ENCODE measurements at regions not wholly inside any gene's neighbourhood (a gene's known extent, or its start where the extent isn't known, plus 50 kb on each side); places are given as distances from the start of the nearest gene placed in this dataset.

DNA sequence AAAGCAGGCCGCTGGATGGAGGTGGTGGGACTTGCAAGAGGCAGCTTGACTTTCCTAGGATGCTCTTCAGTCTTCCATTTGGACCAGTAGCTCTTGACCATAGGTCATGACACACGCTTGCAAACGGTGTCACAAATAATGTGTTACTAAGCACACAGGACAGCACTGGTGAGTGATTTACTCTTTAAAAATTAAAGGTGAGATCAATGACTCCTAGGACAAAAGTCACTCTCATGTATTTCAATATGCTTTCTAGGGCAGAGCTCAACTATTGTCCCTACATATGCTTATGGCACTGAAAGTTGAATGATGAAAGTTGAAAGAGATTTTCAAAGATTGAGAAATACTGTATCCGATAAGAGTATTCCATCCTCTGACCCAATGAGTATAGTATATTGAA is 496.7 kb downstream of the EBF1 start:
- H3K9me3 ChIP-seq = no peaks in the 10 kb centered on the region
- TF ChIP-seq, protein P1, sequence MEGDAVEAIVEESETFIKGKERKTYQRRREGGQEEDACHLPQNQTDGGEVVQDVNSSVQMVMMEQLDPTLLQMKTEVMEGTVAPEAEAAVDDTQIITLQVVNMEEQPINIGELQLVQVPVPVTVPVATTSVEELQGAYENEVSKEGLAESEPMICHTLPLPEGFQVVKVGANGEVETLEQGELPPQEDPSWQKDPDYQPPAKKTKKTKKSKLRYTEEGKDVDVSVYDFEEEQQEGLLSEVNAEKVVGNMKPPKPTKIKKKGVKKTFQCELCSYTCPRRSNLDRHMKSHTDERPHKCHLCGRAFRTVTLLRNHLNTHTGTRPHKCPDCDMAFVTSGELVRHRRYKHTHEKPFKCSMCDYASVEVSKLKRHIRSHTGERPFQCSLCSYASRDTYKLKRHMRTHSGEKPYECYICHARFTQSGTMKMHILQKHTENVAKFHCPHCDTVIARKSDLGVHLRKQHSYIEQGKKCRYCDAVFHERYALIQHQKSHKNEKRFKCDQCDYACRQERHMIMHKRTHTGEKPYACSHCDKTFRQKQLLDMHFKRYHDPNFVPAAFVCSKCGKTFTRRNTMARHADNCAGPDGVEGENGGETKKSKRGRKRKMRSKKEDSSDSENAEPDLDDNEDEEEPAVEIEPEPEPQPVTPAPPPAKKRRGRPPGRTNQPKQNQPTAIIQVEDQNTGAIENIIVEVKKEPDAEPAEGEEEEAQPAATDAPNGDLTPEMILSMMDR (IDR thresholded peaks at IDR 0.05) = no peak
- no peak overlapping the region for H3K4me3 ChIP-seq
- no peak for DNase-seq
- no peak overlapping the region for H3K27ac ChIP-seq
- intact Hi-C loops (cut with DNase I; ENCODE audit: low total_unique reads) = no loop called here
- H3K27me3 ChIP-seq = no peaks in the 10 kb centered on the region
- no peaks in the 10 kb centered on the region for H3K36me3 ChIP-seq
- H3K4me1 ChIP-seq = no peaks in the 10 kb centered on the region

DNA sequence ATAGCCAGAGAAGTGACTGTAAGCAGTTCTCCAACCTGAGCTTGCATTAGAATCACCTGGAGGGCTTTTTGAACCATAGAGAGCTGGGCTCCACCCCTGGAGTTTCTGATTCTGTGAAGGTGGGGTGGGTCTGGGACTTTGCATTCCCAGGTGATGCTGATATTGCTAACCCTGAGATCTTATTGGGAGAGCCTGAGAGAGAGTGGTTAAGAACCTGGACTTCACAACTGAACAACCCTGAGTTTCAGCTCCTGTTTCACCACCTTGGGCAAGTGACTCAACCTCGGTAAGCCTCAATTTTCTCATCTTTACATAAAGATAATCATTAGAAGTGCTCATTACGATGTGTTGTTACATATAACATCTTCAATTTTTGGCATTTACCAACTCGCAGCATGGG is 498.6 kb downstream of the EBF1 start:
- no peaks in the 10 kb centered on the region for H3K36me3 ChIP-seq
- no peak overlapping the region for H3K27ac ChIP-seq
- intact Hi-C loops (cut with DNase I; ENCODE audit: low total_unique reads) = no loop called here
- peaks cover 0 to 3% (median 0%) of the 10 kb centered on the region in 3 donors for H3K9me3 ChIP-seq
- no peaks in the 10 kb centered on the region for H3K4me1 ChIP-seq
- no peaks in the 10 kb centered on the region for H3K27me3 ChIP-seq
- no peak overlapping the region for H3K4me3 ChIP-seq
- DNase-seq = no peak
- TF ChIP-seq, protein P1 (IDR thresholded peaks at IDR 0.05) = no peak

DNA sequence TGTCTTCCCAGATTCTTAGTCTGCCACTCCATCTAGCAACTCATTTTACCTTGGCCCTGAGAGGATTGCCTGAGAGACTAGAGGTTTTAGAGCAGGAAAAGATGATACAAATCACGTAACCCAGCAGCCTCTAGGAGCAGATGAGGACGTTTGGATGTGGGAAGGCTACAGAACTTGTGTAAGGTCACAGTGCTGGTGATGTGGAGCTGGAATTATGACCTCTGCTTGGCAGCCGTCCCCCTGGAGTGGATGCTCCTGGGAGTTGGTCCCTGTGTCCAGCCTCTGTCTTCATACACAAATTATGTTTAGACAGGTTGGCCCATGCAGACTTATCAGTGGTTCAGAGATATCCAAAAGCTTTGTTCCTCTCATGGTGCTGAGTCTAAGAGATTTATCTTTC is 499.0 kb downstream of the EBF1 start:
- TF ChIP-seq, protein P1 (IDR thresholded peaks at IDR 0.05) = no peak
- H3K4me3 ChIP-seq = no peak overlapping the region
- no peaks in the 10 kb centered on the region for H3K4me1 ChIP-seq
- H3K9me3 ChIP-seq = peaks cover 0 to 3% (median 0%) of the 10 kb centered on the region in 3 donors
- no peak overlapping the region for H3K27ac ChIP-seq
- no peaks in the 10 kb centered on the region for H3K27me3 ChIP-seq
- H3K36me3 ChIP-seq = no peaks in the 10 kb centered on the region
- intact Hi-C loops (cut with DNase I; ENCODE audit: low total_unique reads) = no loop called here
- no peak for DNase-seq

DNA sequence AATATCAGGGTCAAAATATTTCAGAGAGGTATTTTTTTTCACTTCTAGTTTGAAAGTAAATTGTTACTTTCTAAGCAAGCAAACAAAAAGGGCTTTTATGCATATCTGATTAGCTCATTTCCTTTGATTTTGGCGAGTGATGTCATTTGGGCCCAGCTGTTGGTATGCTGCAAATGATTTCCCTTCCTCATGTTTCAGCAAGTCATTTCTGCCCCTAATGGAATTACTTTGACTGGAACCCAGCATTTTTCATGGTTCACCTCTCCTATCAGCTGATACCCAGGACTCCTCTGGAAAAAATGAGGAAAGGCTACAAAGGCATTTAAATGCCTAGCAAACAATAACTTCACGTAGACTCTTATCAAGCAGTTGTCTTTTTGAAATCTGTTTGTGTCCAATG is 500.6 kb downstream of the EBF1 start:
- no peak for DNase-seq
- TF ChIP-seq, protein P1 (IDR thresholded peaks at IDR 0.05) = no peak
- H3K36me3 ChIP-seq = no peaks in the 10 kb centered on the region
- intact Hi-C loops (cut with DNase I; ENCODE audit: low total_unique reads) = no loop called here
- H3K9me3 ChIP-seq = peaks cover 0 to 3% (median 0%) of the 10 kb centered on the region in 3 donors
- no peaks in the 10 kb centered on the region for H3K27me3 ChIP-seq
- no peaks in the 10 kb centered on the region for H3K4me1 ChIP-seq
- H3K4me3 ChIP-seq = no peak overlapping the region
- no peak overlapping the region for H3K27ac ChIP-seq

DNA sequence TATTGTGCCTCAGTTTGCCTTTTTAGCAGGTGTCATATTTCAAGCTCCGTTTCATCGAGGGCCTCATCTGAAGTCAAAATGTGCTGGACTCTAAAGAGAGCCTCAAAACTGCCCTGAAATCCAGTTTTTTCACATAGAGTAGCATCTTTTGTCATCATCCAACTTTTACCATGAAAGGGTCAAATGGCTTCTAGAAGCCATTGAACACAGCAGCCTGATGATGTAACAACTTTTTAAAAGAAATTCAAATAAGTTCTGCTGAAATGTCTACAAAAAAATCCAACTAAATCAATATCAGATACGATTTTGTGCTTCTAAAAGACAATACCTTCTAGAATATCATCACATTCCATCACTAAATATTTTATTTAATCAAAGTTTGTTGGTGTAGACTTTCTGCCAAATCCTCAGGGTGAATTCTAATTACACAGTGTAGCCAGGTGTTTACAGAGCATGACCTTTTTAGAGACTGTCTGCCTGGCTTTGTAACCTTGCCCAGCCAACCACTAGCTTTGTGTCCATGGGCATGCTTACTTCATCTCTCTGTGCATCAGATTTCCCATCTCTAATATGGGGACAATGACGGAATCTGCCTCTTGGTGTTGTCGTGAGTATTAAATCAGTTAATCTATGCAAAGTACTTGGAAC is 505.0 kb downstream of the EBF1 start:
- no peak for DNase-seq
- Histone ChIP-seq H3K36me3 (no peaks in the 10 kb centered on the region), H3K4me1 (peaks cover 0 to 20% (median 15%) of the 10 kb centered on the region in 4 donors), H3K27ac (no peak overlapping the region), H3K27me3 (no peaks in the 10 kb centered on the region), H3K9me3 (peaks cover 0 to 3% (median 0%) of the 10 kb centered on the region in 3 donors), H3K4me3 (no peak overlapping the region)
- TF ChIP-seq, protein P1 (IDR thresholded peaks at IDR 0.05) = no peak
- intact Hi-C loops (cut with DNase I; ENCODE audit: low total_unique reads) = no loop called here

Data from tibial artery (tissue), 4 donors.